H9 (cell line): ENCODE measurements at regions not wholly inside any gene's neighbourhood (a gene's known extent, or its start where the extent isn't known, plus 50 kb on each side); places are given as distances from the start of the nearest gene placed in this dataset.

Source experiments
- DNase-seq: peaks from one replicate; pipeline ENCODE4 v3.0.0-alpha.2; 2017
- H2AFZ ChIP-seq: one replicate; pipeline ENCODE4 v1.6.1; 2013; ENCODE audit warnings: mild to moderate bottlenecking, low read length, control low read depth, moderate library complexity
- H2AK5ac ChIP-seq: 2 replicates; pipeline ENCODE4 v1.6.1; 2013; ENCODE audit warnings: low read length, control low read depth, mixed read lengths; ENCODE audit not compliant: insufficient read length
- H2BK120ac ChIP-seq: one replicate; pipeline ENCODE4 v1.6.1; 2013; ENCODE audit warnings: low read depth, mild to moderate bottlenecking, low read length, control low read depth, inconsistent platforms; ENCODE audit not compliant: poor library complexity, severe bottlenecking
- H2BK12ac ChIP-seq: 2 replicates; pipeline ENCODE4 v1.6.1; 2013; ENCODE audit warnings: low read length, control low read depth, mixed read lengths, low read depth; ENCODE audit not compliant: insufficient read length
- H2BK15ac ChIP-seq: 2 replicates; pipeline ENCODE4 v1.6.1; 2013; ENCODE audit warnings: low read depth, low read length, control low read depth
- H2BK20ac ChIP-seq: one replicate; pipeline ENCODE4 v1.6.1; 2013; ENCODE audit warnings: low read depth, mild to moderate bottlenecking, low read length, control low read depth, inconsistent platforms; ENCODE audit not compliant: poor library complexity, severe bottlenecking
- H2BK5ac ChIP-seq: 2 replicates; pipeline ENCODE4 v1.6.1; 2013; ENCODE audit warnings: low read length, control low read depth, mixed read lengths; ENCODE audit not compliant: insufficient read length
- H3K14ac ChIP-seq: 2 replicates; pipeline ENCODE4 v1.6.1; 2013; ENCODE audit warnings: low read length, control low read depth; ENCODE audit not compliant: insufficient read depth
- H3K18ac ChIP-seq: 2 replicates; pipeline ENCODE4 v1.6.1; 2013; ENCODE audit warnings: low read depth, mild to moderate bottlenecking, mixed read lengths, low read length, control low read depth; ENCODE audit not compliant: insufficient read length
- H3K23ac ChIP-seq: 2 replicates; pipeline ENCODE4 v1.6.1; 2013; ENCODE audit warnings: low read length, control low read depth, mixed read lengths, low read depth; ENCODE audit not compliant: insufficient read length
- H3K23me2 ChIP-seq: 2 replicates; pipeline ENCODE4 v1.6.1; 2013; ENCODE audit warnings: low read depth, mild to moderate bottlenecking, mixed read lengths, low read length, control low read depth; ENCODE audit not compliant: insufficient read length, poor library complexity, severe bottlenecking
- H3K27ac ChIP-seq: 2 replicates; pipeline ENCODE4 v1.5.1; 2013; ENCODE audit warnings: low read length, control low read depth, mixed read lengths, low read depth; ENCODE audit not compliant: insufficient read length
- H3K27me3 ChIP-seq: 2 replicates; pipeline ENCODE4 v1.6.1; 2013; ENCODE audit warnings: low read length, control low read depth, inconsistent platforms; ENCODE audit not compliant: insufficient read depth
- H3K4ac ChIP-seq: 2 replicates; pipeline ENCODE4 v1.6.1; 2013; ENCODE audit warnings: low read depth, mild to moderate bottlenecking, control low read depth, inconsistent platforms, low read length, moderate library complexity
- H3K4me1 ChIP-seq: 2 replicates; pipeline ENCODE4 v1.6.1; 2013; ENCODE audit warnings: low read length, control low read depth, inconsistent platforms; ENCODE audit not compliant: insufficient read depth
- H3K4me2 ChIP-seq: 2 replicates; pipeline ENCODE4 v1.6.1; 2013; ENCODE audit warnings: low read length, control low read depth, mixed read lengths; ENCODE audit not compliant: insufficient read length, insufficient read depth
- H3K56ac ChIP-seq: 2 replicates; pipeline ENCODE4 v1.6.1; 2013; ENCODE audit warnings: low read depth, mild to moderate bottlenecking, mixed read lengths, low read length, control low read depth; ENCODE audit not compliant: insufficient read length
- H3K79me1 ChIP-seq: 2 replicates; pipeline ENCODE4 v1.6.1; 2013; ENCODE audit warnings: low read depth, mild to moderate bottlenecking, moderate library complexity, low read length, control low read depth, inconsistent platforms; ENCODE audit not compliant: insufficient read depth, poor library complexity, severe bottlenecking
- H3K79me2 ChIP-seq: 2 replicates; pipeline ENCODE4 v1.6.1; 2013; ENCODE audit warnings: low read length, control low read depth, inconsistent platforms; ENCODE audit not compliant: insufficient read depth
- H3K9ac ChIP-seq: 2 replicates; pipeline ENCODE4 v1.6.1; 2013; ENCODE audit warnings: low read length, control low read depth, mixed read lengths; ENCODE audit not compliant: insufficient read length; ENCODE audit errors: extremely low read depth
- H3K9me3 ChIP-seq: one replicate; pipeline ENCODE4 v1.6.1; 2013; ENCODE audit warnings: low read depth, low read length, inconsistent platforms; ENCODE audit not compliant: control insufficient read depth
- H3T11ph ChIP-seq: one replicate; pipeline ENCODE4 v1.6.1; 2013; ENCODE audit warnings: mild to moderate bottlenecking, low read length, control low read depth, inconsistent platforms
- H4K20me1 ChIP-seq: one replicate; pipeline ENCODE4 v1.6.1; 2013; ENCODE audit not compliant: control insufficient read depth, insufficient read length, insufficient read depth
- H4K5ac ChIP-seq: 2 replicates; pipeline ENCODE4 v1.6.1; 2013; ENCODE audit warnings: low read depth, mild to moderate bottlenecking, mixed read lengths, low read length, control low read depth; ENCODE audit not compliant: insufficient read length
- H4K8ac ChIP-seq: replicated peaks from 2 replicates; pipeline ENCODE4 v1.6.1; 2013; ENCODE audit warnings: low read length, control low read depth, mixed read lengths, low read depth; ENCODE audit not compliant: insufficient read length
- H4K91ac ChIP-seq: 2 replicates; pipeline ENCODE4 v1.6.1; 2013; ENCODE audit warnings: low read depth, mild to moderate bottlenecking, moderate library complexity, mixed read lengths, low read length, control low read depth; ENCODE audit not compliant: insufficient read length
- H3K27ac Mint-ChIP-seq, 3 experiments: 2 replicates in 2 of 3; 3 replicates in 1 of 3; pipeline ENCODE4 v1.8.0; 2020 to 2021; ENCODE audit warnings: mixed read lengths in 3 of 3, mild to moderate bottlenecking in 1 of 3, moderate library complexity in 1 of 3
- H3K27me3 Mint-ChIP-seq: 2 replicates; pipeline ENCODE4 v1.8.0; 2021; ENCODE audit warnings: low read depth, mild to moderate bottlenecking, moderate library complexity, mixed read lengths
- H3K36me3 Mint-ChIP-seq, 3 experiments: 2 replicates in 2 of 3; 3 replicates in 1 of 3; pipeline ENCODE4 v1.8.0; 2020 to 2021; ENCODE audit warnings: low read depth in 3 of 3, mixed read lengths in 3 of 3; ENCODE audit not compliant: insufficient read depth in 1 of 3
- H3K4me1 Mint-ChIP-seq, 2 experiments: 2 replicates each; pipeline ENCODE4 v1.8.0; 2020; ENCODE audit warnings: mixed read lengths in 2 of 2
- H3K4me3 Mint-ChIP-seq, 2 experiments: 2 replicates in 1 of 2; 3 replicates in 1 of 2; pipeline ENCODE4 v1.8.0; 2020 to 2021; ENCODE audit warnings: mild to moderate bottlenecking in 2 of 2, mixed read lengths in 2 of 2, moderate library complexity in 1 of 2
- H3K9me3 Mint-ChIP-seq, 2 experiments: 2 replicates in 1 of 2; 3 replicates in 1 of 2; pipeline ENCODE4 v1.8.0; 2020; ENCODE audit warnings: mild to moderate bottlenecking in 2 of 2, mixed read lengths in 2 of 2, moderate library complexity in 1 of 2
- WGBS: extraction: QIAGEN DNeasy Blood & Tissue Kit; methylation state at CpG from one replicate; pipeline ENCODE4 v1.1.7; 2013; ENCODE audit warnings: missing lambda C conversion rate, low lambda C conversion rate, mixed read lengths; ENCODE audit not compliant: insufficient read length; ENCODE audit errors: extremely low coverage; 5-methylcytosine and 5-hydroxymethylcytosine counted together
- TF ChIP-seq, protein P1 (sequence below): fragments of 200-600 bp; sonication (generic); conservative IDR thresholded peaks from 3 replicates; pipeline ENCODE4 v1.8.0; 2021; ENCODE audit warnings: antibody characterized with exemption, mild to moderate bottlenecking

DNA sequence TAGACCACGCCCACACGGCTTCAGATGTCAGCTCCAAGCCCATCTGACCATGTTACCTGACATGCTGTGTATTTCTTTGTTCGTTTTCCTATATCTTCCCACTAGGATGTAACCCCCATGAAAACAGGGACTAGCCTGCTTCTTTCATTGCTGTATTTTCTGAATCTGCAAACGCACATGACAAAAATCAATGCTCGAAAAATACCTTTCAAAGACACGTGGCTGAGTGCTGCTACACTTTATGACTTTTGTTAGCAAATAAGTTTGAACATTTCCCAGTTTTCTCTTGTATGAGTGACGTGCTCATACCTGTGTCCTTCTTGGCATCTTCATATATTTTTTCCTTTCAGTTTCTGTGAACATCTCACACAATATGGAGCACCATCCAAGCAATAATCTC, 181.3 kb upstream of the IRX1 start:
- peaks cover 5 to 18% (median 13%) of the 10 kb centered on the region in 3 experiments for H3K36me3 Mint-ChIP-seq

More for the DNA sequence above, 181.3 kb upstream of the IRX1 start:
- no peaks in the 10 kb centered on the region for H4K20me1 ChIP-seq
- H3K23ac ChIP-seq, result no peak overlapping the region
- no peak overlapping the region for H3K27ac Mint-ChIP-seq
- no peaks in the 10 kb centered on the region; a peak in 1 of 4 replicates for H3K4me1 Mint-ChIP-seq
- H3K79me1 ChIP-seq, result no peaks in the 10 kb centered on the region
- H3K14ac ChIP-seq, result no peak overlapping the region
- peaks cover 15 to 23% of the 10 kb centered on the region in 2 experiments for H3K9me3 Mint-ChIP-seq
- H3T11ph ChIP-seq, result no peak overlapping the region
- H3K27me3 Mint-ChIP-seq, result peaks cover 4% of the 10 kb centered on the region
- H3K79me2 ChIP-seq, result no peaks in the 10 kb centered on the region
- no peak overlapping the region for H2BK15ac ChIP-seq
- H2BK120ac ChIP-seq, result no peak overlapping the region
- DNase-seq, result no peak
- no peaks in the 10 kb centered on the region for H3K4me1 ChIP-seq
- H2BK12ac ChIP-seq, result no peak overlapping the region
- no CpG with 5 or more reads among the region's 7 CpGs for WGBS
- no peak overlapping the region for H4K8ac ChIP-seq
- H3K4me3 Mint-ChIP-seq, result no peak overlapping the region
- H3K27me3 ChIP-seq, result no peaks in the 10 kb centered on the region
- no peak overlapping the region for H2BK20ac ChIP-seq
- no peak overlapping the region for H3K9ac ChIP-seq
- H2BK5ac ChIP-seq, result no peak overlapping the region
- no peaks in the 10 kb centered on the region for H3K9me3 ChIP-seq
- H4K5ac ChIP-seq, result no peak overlapping the region
- no peak overlapping the region for H2AK5ac ChIP-seq
- no peak overlapping the region for H3K56ac ChIP-seq
- H3K27ac ChIP-seq, result no peak overlapping the region
- TF ChIP-seq, protein P1, sequence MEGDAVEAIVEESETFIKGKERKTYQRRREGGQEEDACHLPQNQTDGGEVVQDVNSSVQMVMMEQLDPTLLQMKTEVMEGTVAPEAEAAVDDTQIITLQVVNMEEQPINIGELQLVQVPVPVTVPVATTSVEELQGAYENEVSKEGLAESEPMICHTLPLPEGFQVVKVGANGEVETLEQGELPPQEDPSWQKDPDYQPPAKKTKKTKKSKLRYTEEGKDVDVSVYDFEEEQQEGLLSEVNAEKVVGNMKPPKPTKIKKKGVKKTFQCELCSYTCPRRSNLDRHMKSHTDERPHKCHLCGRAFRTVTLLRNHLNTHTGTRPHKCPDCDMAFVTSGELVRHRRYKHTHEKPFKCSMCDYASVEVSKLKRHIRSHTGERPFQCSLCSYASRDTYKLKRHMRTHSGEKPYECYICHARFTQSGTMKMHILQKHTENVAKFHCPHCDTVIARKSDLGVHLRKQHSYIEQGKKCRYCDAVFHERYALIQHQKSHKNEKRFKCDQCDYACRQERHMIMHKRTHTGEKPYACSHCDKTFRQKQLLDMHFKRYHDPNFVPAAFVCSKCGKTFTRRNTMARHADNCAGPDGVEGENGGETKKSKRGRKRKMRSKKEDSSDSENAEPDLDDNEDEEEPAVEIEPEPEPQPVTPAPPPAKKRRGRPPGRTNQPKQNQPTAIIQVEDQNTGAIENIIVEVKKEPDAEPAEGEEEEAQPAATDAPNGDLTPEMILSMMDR, result no peak
- H3K18ac ChIP-seq, result no peak overlapping the region
- no peaks in the 10 kb centered on the region for H3K23me2 ChIP-seq
- no peak overlapping the region for H2AFZ ChIP-seq
- no peak overlapping the region for H3K4ac ChIP-seq
- no peak overlapping the region for H3K4me2 ChIP-seq
- no peak overlapping the region for H4K91ac ChIP-seq
